Ovary (tissue), 7 donors: ENCODE measurements at regions not wholly inside any gene's neighbourhood (a gene's known extent, or its start where the extent isn't known, plus 50 kb on each side); places are given as distances from the start of the nearest gene placed in this dataset.

ENCODE experiments used
- DNase-seq, 5 donors: peaks; one replicate each; pipeline ENCODE4 v3.0.0-alpha.2; 2019 to 2020
- H3K27ac ChIP-seq, 2 donors: fragments of 200-600 bp; one replicate each; pipeline versions ENCODE4 v1.5.1 to v1.8.0; 2019 to 2022
- H3K27me3 ChIP-seq: fragments of 200-600 bp; one replicate; pipeline ENCODE4 v1.8.0; 2022
- H3K36me3 ChIP-seq: fragments of 200-600 bp; sonication (generic); one replicate; pipeline ENCODE4 v1.5.1; 2019
- H3K4me1 ChIP-seq: one replicate; pipeline ENCODE4 v1.8.1; 2013; ENCODE audit warnings: mild to moderate bottlenecking, moderate library complexity; ENCODE audit not compliant: insufficient read depth
- H3K4me3 ChIP-seq: fragments of 200-600 bp; sonication (generic); one replicate; pipeline ENCODE4 v1.5.1; 2017
- H3K9me3 ChIP-seq, 2 donors: fragments of 200-600 bp in 1 of 2; sonication (generic) in 1 of 2; one replicate each; pipeline versions ENCODE4 v1.5.1 to v1.8.1; 2013 to 2019; ENCODE audit warnings: mild to moderate bottlenecking in 1 of 2, moderate library complexity in 1 of 2
- CTCF ChIP-seq, 3 donors: fragments of 450-650 bp in 2 of 3; fragments of 200-600 bp in 1 of 3; IDR thresholded peaks; one replicate each; pipeline versions ENCODE4 v1.5.1 to v1.8.0; 2016 to 2022; ENCODE audit warnings: antibody characterized with exemption in 3 of 3, mild to moderate bottlenecking in 1 of 3
- EP300 ChIP-seq: sonication (generic); formaldehyde crosslinking; IDR thresholded peaks from one replicate; pipeline ENCODE4 v1.6.1; 2017; ENCODE audit warnings: antibody characterized with exemption
- POLR2A ChIP-seq: fragments of 450-650 bp; IDR thresholded peaks from one replicate; pipeline ENCODE4 v1.6.1; 2017; ENCODE audit warnings: antibody characterized with exemption, mild to moderate bottlenecking, moderate library complexity
- WGBS, 3 donors: extraction: QIAGEN DNeasy Blood & Tissue Kit in 1 of 3; methylation state at CpG; one replicate each; pipeline versions ENCODE4 v1.1.5 to v1.1.7; 2013 to 2017; 5-methylcytosine and 5-hydroxymethylcytosine counted together
- intact Hi-C, 4 donors: fragments of 100-400 bp; cut with DNase I; formaldehyde crosslinking; loops; one replicate each; pipeline versions ENCODE4 v1.11.0 to v1.15.1; 2022 to 2023
- donor health status: DM: no; HTN: no; CAD: no; lungs with moderate emphysema.
- donor health status: DM: no; HTN: no; CAD: no.
- donor health status: Bipolar disorder and iron deficiency.
- donor health status: DM: no; HTN: no; CAD: no.
- donor health status: DM: yes; HTN: yes; CAD: no.

GRCh38 chr4:147060151-147060931 lies 114.7 kb upstream of the TTC29 start:
- DNase-seq: no peak
- no peak overlapping the region for H3K4me3 ChIP-seq
- 45 to 54% (median 45%) methylated on average over 4 of the region's 4 CpGs for WGBS, 3 donors
- H3K36me3 ChIP-seq: no peaks in the 10 kb centered on the region
- no peaks in the 10 kb centered on the region for H3K27me3 ChIP-seq
- H3K4me1 ChIP-seq: no peaks in the 10 kb centered on the region
- no peak overlapping the region for H3K27ac ChIP-seq
- no peaks in the 10 kb centered on the region for H3K9me3 ChIP-seq
- TF ChIP-seq EP300 (no peak), CTCF (IDR thresholded peaks at IDR 0.05) (no peak), POLR2A (no peak)
- intact Hi-C loops: no loop called here

- WGBS, 3 donors: 75 to 86% (median 82%) methylated on average over 5 of the region's 5 CpGs
- TF ChIP-seq CTCF (IDR thresholded peaks at IDR 0.05): no peak
- no peak for TF ChIP-seq POLR2A
- TF ChIP-seq EP300: no peak
- no peak for DNase-seq
- intact Hi-C loops: no loop called here
- Histone ChIP-seq H3K9me3 (no peaks in the 10 kb centered on the region), H3K4me3 (no peak overlapping the region), H3K27ac (no peak overlapping the region), H3K36me3 (no peaks in the 10 kb centered on the region), H3K27me3 (no peaks in the 10 kb centered on the region), H3K4me1 (no peaks in the 10 kb centered on the region)
Observed at GRCh38 chr4:147064856-147065255, 119.2 kb upstream of the TTC29 start.

DNA sequence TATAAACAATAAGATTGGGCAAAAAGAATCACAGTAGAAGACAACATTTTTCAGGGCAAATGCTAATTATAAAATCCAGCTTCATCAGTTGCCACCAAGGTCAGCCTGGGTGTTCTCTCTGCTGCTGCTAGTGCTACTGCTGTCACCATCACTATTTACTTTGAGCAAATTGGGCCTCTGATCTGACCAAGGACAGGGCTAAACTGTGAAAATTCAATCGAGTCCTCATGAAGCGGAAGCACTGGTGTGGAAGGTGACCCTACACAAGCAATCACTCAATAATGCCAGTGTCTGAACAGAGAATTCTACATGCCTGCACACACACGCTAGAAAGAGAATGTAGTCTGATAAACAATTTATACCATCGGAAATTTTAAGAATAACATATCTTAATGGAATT lies 122.9 kb upstream of the TTC29 start:
- H3K4me3 ChIP-seq: no peak overlapping the region
- WGBS, 3 donors: 78 to 93% (median 78%) methylated on average over 4 of the region's 4 CpGs

GRCh38 chr4:147071209-147071740 lies 125.6 kb upstream of the TTC29 start:
- H3K4me1 ChIP-seq: no peaks in the 10 kb centered on the region
- no peaks in the 10 kb centered on the region for H3K27me3 ChIP-seq
- H3K36me3 ChIP-seq: no peaks in the 10 kb centered on the region
- no peak overlapping the region for H3K4me3 ChIP-seq
- TF ChIP-seq EP300: no peak
- no peaks in the 10 kb centered on the region for H3K9me3 ChIP-seq
- no peak overlapping the region for H3K27ac ChIP-seq
- 65 to 76% (median 72%) methylated on average over 6 of the region's 6 CpGs for WGBS, 3 donors
- no peak for DNase-seq
- intact Hi-C loops: no loop called here

More for the DNA sequence above, 122.9 kb upstream of the TTC29 start:
- DNase-seq: no peak
- intact Hi-C loops: no loop called here
- no peaks in the 10 kb centered on the region for H3K36me3 ChIP-seq
- H3K9me3 ChIP-seq: no peaks in the 10 kb centered on the region
- no peak for TF ChIP-seq POLR2A
- TF ChIP-seq EP300: no peak
- no peak for TF ChIP-seq CTCF (IDR thresholded peaks at IDR 0.05)
- no peaks in the 10 kb centered on the region for H3K27me3 ChIP-seq
- H3K27ac ChIP-seq: no peak overlapping the region
- H3K4me1 ChIP-seq: no peaks in the 10 kb centered on the region

DNA sequence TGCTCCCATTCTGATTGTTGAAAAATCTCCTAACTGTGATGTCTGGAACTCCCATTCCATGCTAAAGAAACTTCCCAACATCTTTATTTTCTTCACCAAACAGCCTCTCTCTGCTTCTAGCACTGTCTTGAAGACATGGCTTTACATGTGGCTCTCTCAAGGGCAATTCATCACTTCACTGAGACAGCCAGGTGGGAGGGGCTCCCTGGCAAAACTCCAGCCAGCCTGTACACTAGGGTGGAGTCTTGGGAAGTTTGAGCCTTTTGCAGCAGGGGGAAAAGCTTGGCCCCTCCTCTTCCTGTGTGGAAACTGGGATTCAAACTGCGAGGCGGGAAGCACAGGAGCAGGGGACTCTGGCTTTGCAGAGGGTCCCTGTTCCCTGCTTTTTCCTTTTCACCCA lies 130.5 kb upstream of the TTC29 start:
- H3K27ac ChIP-seq: no peak overlapping the region
- WGBS, 3 donors: 79 to 91% (median 91%) methylated on average over 2 of the region's 2 CpGs
- intact Hi-C loops: no loop called here
- H3K36me3 ChIP-seq: no peaks in the 10 kb centered on the region
- H3K9me3 ChIP-seq: no peaks in the 10 kb centered on the region
- no peaks in the 10 kb centered on the region for H3K27me3 ChIP-seq
- DNase-seq: no peak
- H3K4me3 ChIP-seq: no peak overlapping the region
- H3K4me1 ChIP-seq: peaks cover 6% of the 10 kb centered on the region
- no peak for TF ChIP-seq CTCF (IDR thresholded peaks at IDR 0.05)
- no peak for TF ChIP-seq EP300
- TF ChIP-seq POLR2A: no peak
